Uterus (tissue), 2 donors: ENCODE measurements at regions not wholly inside any gene's neighbourhood (a gene's known extent, or its start where the extent isn't known, plus 50 kb on each side); places are given as distances from the start of the nearest gene placed in this dataset.

Source experiments
- CTCF ChIP-seq, 4 experiments: fragments of 200-600 bp in 2 of 4; fragments of 450-650 bp in 2 of 4; sonication (generic) in 2 of 4; IDR thresholded peaks; one replicate each; pipeline ENCODE4 v1.5.1; 2016 to 2019; ENCODE audit warnings: antibody characterized with exemption in 4 of 4, mild to moderate bottlenecking in 2 of 4, moderate library complexity in 1 of 4
- POLR2A ChIP-seq, 2 donors: fragments of 450-650 bp; IDR thresholded peaks; one replicate each; pipeline ENCODE4 v1.6.1; 2016; ENCODE audit warnings: antibody characterized with exemption in 2 of 2, mild to moderate bottlenecking in 1 of 2, moderate library complexity in 1 of 2

- TF ChIP-seq CTCF (IDR thresholded peaks at IDR 0.05) (no peak), POLR2A (IDR thresholded peaks at IDR 0.05) (no peak)
Measured at GRCh38 chr21:24509131-24509530, 1098.2 kb downstream of the MRPL39 start.
